Astrocyte (in vitro differentiated cells and primary cell): ENCODE measurements at regions not wholly inside any gene's neighbourhood (a gene's known extent, or its start where the extent isn't known, plus 50 kb on each side); places are given as distances from the start of the nearest gene placed in this dataset.

Source experiments
- EZH2 ChIP-seq: IDR thresholded peaks from 2 replicates; pipeline ENCODE4 v1.6.1; 2012; ENCODE audit warnings: mild to moderate bottlenecking, low read length, inconsistent platforms; ENCODE audit not compliant: insufficient read depth
- TF ChIP-seq, protein P1 (sequence below): IDR thresholded peaks from 2 replicates; pipeline ENCODE4 v1.5.1; 2011; ENCODE audit warnings: low read depth, mild to moderate bottlenecking, inconsistent platforms, low read length, moderate library complexity; ENCODE audit not compliant: insufficient read depth

- TF ChIP-seq, protein P1, sequence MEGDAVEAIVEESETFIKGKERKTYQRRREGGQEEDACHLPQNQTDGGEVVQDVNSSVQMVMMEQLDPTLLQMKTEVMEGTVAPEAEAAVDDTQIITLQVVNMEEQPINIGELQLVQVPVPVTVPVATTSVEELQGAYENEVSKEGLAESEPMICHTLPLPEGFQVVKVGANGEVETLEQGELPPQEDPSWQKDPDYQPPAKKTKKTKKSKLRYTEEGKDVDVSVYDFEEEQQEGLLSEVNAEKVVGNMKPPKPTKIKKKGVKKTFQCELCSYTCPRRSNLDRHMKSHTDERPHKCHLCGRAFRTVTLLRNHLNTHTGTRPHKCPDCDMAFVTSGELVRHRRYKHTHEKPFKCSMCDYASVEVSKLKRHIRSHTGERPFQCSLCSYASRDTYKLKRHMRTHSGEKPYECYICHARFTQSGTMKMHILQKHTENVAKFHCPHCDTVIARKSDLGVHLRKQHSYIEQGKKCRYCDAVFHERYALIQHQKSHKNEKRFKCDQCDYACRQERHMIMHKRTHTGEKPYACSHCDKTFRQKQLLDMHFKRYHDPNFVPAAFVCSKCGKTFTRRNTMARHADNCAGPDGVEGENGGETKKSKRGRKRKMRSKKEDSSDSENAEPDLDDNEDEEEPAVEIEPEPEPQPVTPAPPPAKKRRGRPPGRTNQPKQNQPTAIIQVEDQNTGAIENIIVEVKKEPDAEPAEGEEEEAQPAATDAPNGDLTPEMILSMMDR = no peak
- no peak for TF ChIP-seq EZH2
Measured at GRCh38 chr5:164350236-164350635, 844.8 kb downstream of the MAT2B start.
